ENCODE measurements at regions not wholly inside any gene's neighbourhood (a gene's known extent, or its start where the extent isn't known, plus 50 kb on each side); places are given as distances from the start of the nearest gene placed in this dataset.
A peak's percentile ranks its signal among the peaks of the same experiment; 100 is the strongest.
"Not testable (repeated sequence)": the region's sequence is repeated elsewhere in the genome, so short reads cannot be mapped to it uniquely, and the experiment has no call there.

DNA sequence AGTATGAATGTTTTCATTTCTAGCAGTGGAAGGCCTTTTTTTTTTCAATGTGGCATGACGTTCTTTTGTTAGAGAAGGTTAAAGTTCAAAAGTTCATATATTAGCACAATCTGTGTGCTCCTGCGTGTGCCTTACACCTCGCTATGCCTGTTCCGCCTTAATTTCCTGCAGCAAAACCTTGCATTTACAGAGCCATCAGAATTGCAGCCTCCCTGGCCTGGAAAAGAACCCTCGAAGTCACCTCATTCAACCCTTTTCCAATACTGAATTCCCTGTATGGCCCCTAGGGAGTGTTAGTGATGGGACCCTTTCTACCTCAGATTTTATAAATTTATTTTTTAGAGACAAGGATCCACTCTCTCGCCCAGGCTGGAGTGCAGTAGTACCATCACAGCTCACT lies 103.5 kb upstream of the ZNF438 start:
- intact Hi-C loops (cut with micrococcal nuclease): loop anchor here (2.0 to 10.0 kb wide), 4 partner anchors 104 to 322 kb away; partner anchors contain the start of genes ZEB1 and ZNF438

DNA sequence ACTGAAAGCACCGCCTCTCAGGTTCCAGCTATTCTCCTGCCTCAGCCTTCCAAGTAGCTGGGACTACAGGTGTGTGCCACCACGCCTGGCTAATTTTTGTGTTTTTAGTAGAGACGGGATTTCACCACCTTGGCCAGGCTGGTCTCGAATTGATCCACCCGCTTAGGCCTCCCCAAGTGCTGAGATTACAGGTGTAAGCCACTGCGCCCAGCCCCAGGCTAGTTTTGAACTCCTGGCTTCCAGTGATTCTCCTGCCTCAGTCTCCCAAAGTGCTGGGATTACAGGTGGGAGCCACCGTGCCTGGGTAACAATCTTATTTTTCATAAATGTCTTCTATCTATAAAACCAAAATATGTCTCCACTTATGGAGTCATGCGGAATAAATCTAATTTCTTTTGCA lies 104.1 kb upstream of the ZNF438 start:
- intact Hi-C loops (cut with micrococcal nuclease): loop anchor here (2.0 to 10.0 kb wide), 4 partner anchors 105 to 323 kb away; partner anchors contain the start of genes ZEB1 and ZNF438
- H3K4me3 ChIP-seq (replicated peaks in 1 of 3; ENCODE audit: insufficient read depth in 1 of 3, low read depth in 1 of 3, low read length in 3 of 3); dilution Hi-C loops (cut with MboI; ENCODE audit: extremely low pct_ligation_motif_present, low sequenced_read_pairs); H3K9me3 ChIP-seq (replicated peaks; ENCODE audit: control insufficient read depth, insufficient read depth, low read length); H3K27me3 ChIP-seq (ENCODE audit: control insufficient read depth in 2 of 2, insufficient read depth in 2 of 2, low read length in 2 of 2); POLR2A ChIA-PET; H3K79me2 ChIP-seq (ENCODE audit: control insufficient read depth, insufficient read depth, low read length); DNase-seq (ENCODE audit: low read depth, low spot score); FAIRE-seq; H3K9ac ChIP-seq (replicated peaks; ENCODE audit: extremely low read depth, insufficient read depth, low read length); H3K9me1 ChIP-seq (replicated peaks; ENCODE audit: control insufficient read depth, extremely low read depth, insufficient read depth, low read length); BruUV-seq (replicated peaks); H3K36me3 ChIP-seq (ENCODE audit: control insufficient read depth in 2 of 2, extremely low read depth in 1 of 2, insufficient read depth in 2 of 2, low read length in 2 of 2); H4K20me1 ChIP-seq (replicated peaks; ENCODE audit: control insufficient read depth, extremely low read depth, insufficient read depth, low read length); H3K4me2 ChIP-seq (ENCODE audit: insufficient read depth, low read length); H2AFZ ChIP-seq (ENCODE audit: low read depth, low read length); CTCF ChIA-PET; H3K27ac ChIP-seq (ENCODE audit: insufficient read depth, low read depth, low read length): not testable (repeated sequence)
- H3K4me1 ChIP-seq (ENCODE audit: control insufficient read depth, extremely low read depth, insufficient read depth, low read length): peaks cover 21% of the 10 kb centered on the region

More for the DNA sequence above, 103.5 kb upstream of the ZNF438 start:
- no peak overlapping the region for H3K9ac ChIP-seq (replicated peaks; ENCODE audit: extremely low read depth, insufficient read depth, low read length)
- no peak overlapping the region for H2AFZ ChIP-seq (ENCODE audit: low read depth, low read length)
- ChIA-PET POLR2A (no interaction called here), CTCF (interaction anchor here (2.3 kb wide), 1 partner anchor 103 kb away, joined by 9 read pairs; the partner anchor contains the start of gene ZNF438)
- no peaks in the 10 kb centered on the region for H3K79me2 ChIP-seq (ENCODE audit: control insufficient read depth, insufficient read depth, low read length)
- no TSS peak for BruUV-seq (replicated peaks)
- DNase-seq (ENCODE audit: low read depth, low spot score) (no peak), FAIRE-seq (no peak)
- peak overlapping the region; percentile 60 for H3K4me2 ChIP-seq (ENCODE audit: insufficient read depth, low read length)
- H3K27me3 ChIP-seq (ENCODE audit: control insufficient read depth in 2 of 2, insufficient read depth in 2 of 2, low read length in 2 of 2): no peaks in the 10 kb centered on the region
- no peaks in the 10 kb centered on the region for H3K9me1 ChIP-seq (replicated peaks; ENCODE audit: control insufficient read depth, extremely low read depth, insufficient read depth, low read length)
- no peak overlapping the region for H3K4me3 ChIP-seq (replicated peaks in 1 of 3; ENCODE audit: insufficient read depth in 1 of 3, low read depth in 1 of 3, low read length in 3 of 3)
- peaks cover 21% of the 10 kb centered on the region for H3K4me1 ChIP-seq (ENCODE audit: control insufficient read depth, extremely low read depth, insufficient read depth, low read length)
- dilution Hi-C loops (cut with MboI; ENCODE audit: extremely low pct_ligation_motif_present, low sequenced_read_pairs): no loop called here
- no peaks in the 10 kb centered on the region for H4K20me1 ChIP-seq (replicated peaks; ENCODE audit: control insufficient read depth, extremely low read depth, insufficient read depth, low read length)
- H3K9me3 ChIP-seq (replicated peaks; ENCODE audit: control insufficient read depth, insufficient read depth, low read length): no peaks in the 10 kb centered on the region
- TF ChIP-seq, protein P1, sequence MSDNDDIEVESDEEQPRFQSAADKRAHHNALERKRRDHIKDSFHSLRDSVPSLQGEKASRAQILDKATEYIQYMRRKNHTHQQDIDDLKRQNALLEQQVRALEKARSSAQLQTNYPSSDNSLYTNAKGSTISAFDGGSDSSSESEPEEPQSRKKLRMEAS (IDR thresholded peaks at IDR 0.05; ENCODE audit: insufficient read depth, insufficient read length): no peak
- TF ChIP-seq POLR2A (IDR thresholded peaks at IDR 0.05; ENCODE audit: low read depth, low read length): no peak
- H3K36me3 ChIP-seq (ENCODE audit: control insufficient read depth in 2 of 2, extremely low read depth in 1 of 2, insufficient read depth in 2 of 2, low read length in 2 of 2): no peaks in the 10 kb centered on the region
- peak overlapping the region; percentile 96 for H3K27ac ChIP-seq (ENCODE audit: insufficient read depth, low read depth, low read length)
